ENCODE measurements at regions not wholly inside any gene's neighbourhood (a gene's known extent, or its start where the extent isn't known, plus 50 kb on each side); places are given as distances from the start of the nearest gene placed in this dataset.

GRCh38 chr18:75839041-75839440 lies 411.5 kb upstream of the SMIM21 start:
- no peak for DNase-seq
- intact Hi-C loops (cut with DNase I, micrococcal nuclease): no loop called here

GRCh38 chr18:75837316-75837715 lies 409.8 kb upstream of the SMIM21 start:
- Histone ChIP-seq H3K4me1 (ENCODE audit: low read depth) (no peaks in the 10 kb centered on the region), H3K4me3 (no peak overlapping the region), H3K9me3 (no peaks in the 10 kb centered on the region), H3K36me3 (ENCODE audit: low read depth) (no peaks in the 10 kb centered on the region)
- DNase-seq: no peak
- no peak for ATAC-seq
- intact Hi-C loops (cut with DNase I, micrococcal nuclease): no loop called here
- TF ChIP-seq CTCF (IDR thresholded peaks at IDR 0.05): no peak

More at GRCh38 chr18:75839041-75839440, 411.5 kb upstream of the SMIM21 start:
- H3K36me3 ChIP-seq (ENCODE audit: low read depth): no peaks in the 10 kb centered on the region
- no peak overlapping the region for H3K4me3 ChIP-seq
- no peaks in the 10 kb centered on the region for H3K4me1 ChIP-seq (ENCODE audit: low read depth)
- no peaks in the 10 kb centered on the region for H3K9me3 ChIP-seq
- no peak for TF ChIP-seq CTCF (IDR thresholded peaks at IDR 0.05)
- no peak for ATAC-seq

- Histone ChIP-seq H3K36me3 (ENCODE audit: low read depth) (no peaks in the 10 kb centered on the region), H3K4me1 (ENCODE audit: low read depth) (no peaks in the 10 kb centered on the region), H3K4me3 (no peak overlapping the region), H3K9me3 (no peaks in the 10 kb centered on the region)
- intact Hi-C loops (cut with DNase I, micrococcal nuclease): no loop called here
- no peak for DNase-seq
- TF ChIP-seq CTCF (IDR thresholded peaks at IDR 0.05): no peak
- ATAC-seq: no peak
Measured at GRCh38 chr18:75836516-75836915, 409.0 kb upstream of the SMIM21 start.

DNA sequence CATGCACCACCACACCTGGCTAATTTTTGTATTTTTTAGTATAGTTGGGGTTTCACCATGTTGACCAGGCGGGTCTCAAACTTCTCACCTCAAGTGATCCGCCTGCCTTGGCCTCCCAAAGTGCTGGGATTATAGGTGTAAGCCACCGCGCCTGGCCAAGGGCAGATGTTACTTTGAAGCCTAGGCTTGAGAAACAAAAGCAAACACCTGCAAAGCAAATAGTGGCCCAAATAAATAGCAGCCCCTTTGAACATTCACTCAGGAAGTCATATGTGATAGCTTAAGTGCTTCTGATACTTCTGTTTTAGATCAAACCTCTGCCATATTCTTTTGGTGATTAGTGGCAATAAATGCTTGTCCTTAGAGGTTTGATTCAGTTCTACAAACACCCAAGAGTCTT lies 404.5 kb upstream of the SMIM21 start:
- Histone ChIP-seq H3K36me3 (ENCODE audit: low read depth) (no peaks in the 10 kb centered on the region), H3K9me3 (no peaks in the 10 kb centered on the region), H3K4me1 (ENCODE audit: low read depth) (no peaks in the 10 kb centered on the region), H3K4me3 (no peak overlapping the region)
- intact Hi-C loops (cut with DNase I, micrococcal nuclease): no loop called here
- no peak for DNase-seq
- no peak for ATAC-seq
- TF ChIP-seq CTCF (IDR thresholded peaks at IDR 0.05): no peak

DNA sequence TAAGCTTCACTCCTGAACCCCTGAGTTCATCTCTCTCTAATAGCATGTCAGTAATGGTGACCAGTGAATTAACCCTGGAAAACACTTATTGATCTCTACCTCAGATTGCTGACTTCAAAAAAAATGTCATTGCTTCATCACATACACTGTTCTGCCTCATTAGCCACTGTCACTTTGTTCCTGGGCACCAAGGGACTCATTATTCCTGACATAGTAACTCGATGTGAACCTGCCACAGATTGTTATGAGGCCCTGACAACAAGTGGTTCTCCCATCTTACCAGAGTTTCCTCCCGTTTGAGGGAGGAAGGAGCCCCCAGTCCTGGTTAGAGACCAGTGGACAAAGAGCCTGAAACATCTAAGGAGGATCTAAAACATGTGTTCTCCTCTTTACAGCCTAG lies 403.3 kb upstream of the SMIM21 start:
- intact Hi-C loops (cut with DNase I, micrococcal nuclease): no loop called here
- no peak for ATAC-seq

More for the DNA sequence above, 403.3 kb upstream of the SMIM21 start:
- Histone ChIP-seq H3K36me3 (ENCODE audit: low read depth) (no peaks in the 10 kb centered on the region), H3K4me1 (ENCODE audit: low read depth) (no peaks in the 10 kb centered on the region), H3K4me3 (no peak overlapping the region), H3K9me3 (no peaks in the 10 kb centered on the region)
- no peak for TF ChIP-seq CTCF (IDR thresholded peaks at IDR 0.05)
- DNase-seq: no peak
